Trophoblast cell (in vitro differentiated cells and primary cell): ENCODE measurements at regions not wholly inside any gene's neighbourhood (a gene's known extent, or its start where the extent isn't known, plus 50 kb on each side); places are given as distances from the start of the nearest gene placed in this dataset.
"Not testable (repeated sequence)": the region's sequence is repeated elsewhere in the genome, so short reads cannot be mapped to it uniquely, and the experiment has no call there.

ENCODE experiments used
- DNase-seq, 2 donors: peaks; one replicate each; pipeline ENCODE4 v3.0.0-alpha.2; 2016
- H2AFZ ChIP-seq: 2 replicates; pipeline ENCODE4 v1.6.1; 2013; ENCODE audit warnings: low read length, moderate library complexity, mild to moderate bottlenecking; ENCODE audit not compliant: insufficient read depth, poor library complexity
- H2AK5ac ChIP-seq: 2 replicates; pipeline ENCODE4 v1.6.1; 2013; ENCODE audit warnings: mild to moderate bottlenecking, low read length
- H2BK120ac ChIP-seq: 2 replicates; pipeline ENCODE4 v1.6.1; 2013; ENCODE audit warnings: low read length, mild to moderate bottlenecking, moderate library complexity; ENCODE audit not compliant: insufficient read depth, poor library complexity
- H2BK12ac ChIP-seq: 2 replicates; pipeline ENCODE4 v1.6.1; 2013; ENCODE audit warnings: mild to moderate bottlenecking, low read length, moderate library complexity
- H2BK5ac ChIP-seq: 2 replicates; pipeline ENCODE4 v1.6.1; 2013; ENCODE audit warnings: low read length, low read depth, moderate library complexity, mild to moderate bottlenecking; ENCODE audit not compliant: poor library complexity
- H3K14ac ChIP-seq: 2 replicates; pipeline ENCODE4 v1.6.1; 2013; ENCODE audit warnings: mild to moderate bottlenecking, low read length
- H3K18ac ChIP-seq: 2 replicates; pipeline ENCODE4 v1.6.1; 2013; ENCODE audit warnings: mild to moderate bottlenecking, low read length
- H3K23ac ChIP-seq: 2 replicates; pipeline ENCODE4 v1.6.1; 2013; ENCODE audit warnings: low read length
- H3K27ac ChIP-seq: 2 replicates; pipeline ENCODE4 v1.5.1; 2013; ENCODE audit warnings: low read depth, mild to moderate bottlenecking, inconsistent platforms, low read length, moderate library complexity
- H3K27me3 ChIP-seq: 2 replicates; pipeline ENCODE4 v1.6.1; 2013; ENCODE audit warnings: inconsistent platforms, mild to moderate bottlenecking, low read length, moderate library complexity; ENCODE audit not compliant: insufficient read depth
- H3K36me3 ChIP-seq, 2 experiments: 1 replicate in 1 of 2; 2 replicates in 1 of 2; pipeline ENCODE4 v1.6.1; 2013; ENCODE audit warnings: low read length in 2 of 2, mild to moderate bottlenecking in 2 of 2, moderate library complexity in 1 of 2; ENCODE audit not compliant: insufficient read depth in 2 of 2, control insufficient read depth in 1 of 2
- H3K4ac ChIP-seq: 2 replicates; pipeline ENCODE4 v1.6.1; 2013; ENCODE audit warnings: low read depth, mild to moderate bottlenecking, low read length, moderate library complexity
- H3K4me1 ChIP-seq, 2 experiments: 1 replicate in 1 of 2; 2 replicates in 1 of 2; pipeline ENCODE4 v1.6.1; 2013; ENCODE audit warnings: low read length in 2 of 2, mild to moderate bottlenecking in 2 of 2, moderate library complexity in 1 of 2; ENCODE audit not compliant: insufficient read depth in 2 of 2, control insufficient read depth in 1 of 2
- H3K4me2 ChIP-seq: 2 replicates; pipeline ENCODE4 v1.6.1; 2013; ENCODE audit warnings: inconsistent platforms, mild to moderate bottlenecking, low read length, moderate library complexity
- H3K4me3 ChIP-seq: 2 replicates; pipeline ENCODE4 v1.5.1; 2013; ENCODE audit warnings: mild to moderate bottlenecking, low read depth, low read length, inconsistent platforms
- H3K79me1 ChIP-seq: one replicate; pipeline ENCODE4 v1.6.1; 2013; ENCODE audit warnings: low read length
- H3K79me2 ChIP-seq: 2 replicates; pipeline ENCODE4 v1.6.1; 2013; ENCODE audit warnings: low read length, mild to moderate bottlenecking; ENCODE audit not compliant: control insufficient read depth, insufficient read depth, poor library complexity
- H3K9ac ChIP-seq: 2 replicates; pipeline ENCODE4 v1.6.1; 2013; ENCODE audit warnings: mild to moderate bottlenecking, low read length
- H3K9me3 ChIP-seq: 2 replicates; pipeline ENCODE4 v1.6.1; 2013; ENCODE audit warnings: low read depth, mild to moderate bottlenecking, control low read depth, inconsistent platforms, low read length; ENCODE audit not compliant: insufficient read depth
- H4K12ac ChIP-seq: 2 replicates; pipeline ENCODE4 v1.6.1; 2013; ENCODE audit warnings: low read depth, mild to moderate bottlenecking, low read length, moderate library complexity
- H4K8ac ChIP-seq: 2 replicates; pipeline ENCODE4 v1.6.1; 2013; ENCODE audit warnings: low read depth, mild to moderate bottlenecking, low read length, moderate library complexity
- H4K91ac ChIP-seq: one replicate; pipeline ENCODE4 v1.6.1; 2013; ENCODE audit warnings: low read depth, mild to moderate bottlenecking, low read length, moderate library complexity
- WGBS: extraction: QIAGEN DNeasy Blood & Tissue Kit; methylation state at CpG from one replicate; pipeline ENCODE4 v1.1.7; 2013; ENCODE audit warnings: missing lambda C conversion rate; ENCODE audit not compliant: insufficient read length, insufficient coverage; ENCODE audit errors: extremely low coverage; 5-methylcytosine and 5-hydroxymethylcytosine counted together

DNA sequence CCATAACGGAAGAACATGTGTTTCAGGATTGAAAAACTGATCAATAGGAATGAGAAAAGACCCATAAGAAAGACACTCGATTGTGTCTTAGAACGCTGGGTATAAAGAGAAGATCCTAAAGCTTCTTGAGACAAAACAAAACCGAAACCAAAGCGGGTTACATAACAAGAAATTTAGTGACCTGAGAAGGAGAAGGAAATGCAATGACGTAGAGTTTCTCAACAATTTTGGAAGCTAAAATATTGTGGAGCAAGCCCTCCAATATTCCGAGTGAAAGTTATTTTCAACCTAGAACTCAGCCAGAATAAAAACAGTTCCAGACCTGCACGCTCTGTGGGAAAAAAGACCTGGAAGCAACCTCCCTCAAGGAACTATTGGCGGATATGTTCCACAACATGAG is 81.9 kb upstream of the FREM1 start:
- no peak overlapping the region for H3K4ac ChIP-seq
- DNase-seq, result peak in 1 of 2 donors; percentile 28
- H3K79me1 ChIP-seq, result peaks cover 7% of the 10 kb centered on the region
- no peak overlapping the region for H3K23ac ChIP-seq
- no peak overlapping the region for H2BK120ac ChIP-seq
- no peak overlapping the region for H2AFZ ChIP-seq
- no peak overlapping the region for H2AK5ac ChIP-seq
- no peak overlapping the region for H3K4me2 ChIP-seq
- H4K12ac ChIP-seq, result no peak overlapping the region
- H3K36me3 ChIP-seq, result no peaks in the 10 kb centered on the region
- no CpG with 5 or more reads among the region's 9 CpGs for WGBS
- peaks cover 0 to 7% of the 10 kb centered on the region in 2 experiments for H3K4me1 ChIP-seq
- H3K9ac ChIP-seq, result no peak overlapping the region
- H2BK12ac ChIP-seq, result no peak overlapping the region
- H2BK5ac ChIP-seq, result no peak overlapping the region
- H4K8ac ChIP-seq, result no peak overlapping the region
- H3K4me3 ChIP-seq, result no peak overlapping the region
- H3K18ac ChIP-seq, result no peak overlapping the region
- H3K14ac ChIP-seq, result no peak overlapping the region
- H3K27me3 ChIP-seq, result no peaks in the 10 kb centered on the region
- H4K91ac ChIP-seq, result no peak overlapping the region
- H3K9me3 ChIP-seq, result no peaks in the 10 kb centered on the region
- H3K27ac ChIP-seq, result no peak overlapping the region
- H3K79me2 ChIP-seq, result peaks cover 3% of the 10 kb centered on the region

DNA sequence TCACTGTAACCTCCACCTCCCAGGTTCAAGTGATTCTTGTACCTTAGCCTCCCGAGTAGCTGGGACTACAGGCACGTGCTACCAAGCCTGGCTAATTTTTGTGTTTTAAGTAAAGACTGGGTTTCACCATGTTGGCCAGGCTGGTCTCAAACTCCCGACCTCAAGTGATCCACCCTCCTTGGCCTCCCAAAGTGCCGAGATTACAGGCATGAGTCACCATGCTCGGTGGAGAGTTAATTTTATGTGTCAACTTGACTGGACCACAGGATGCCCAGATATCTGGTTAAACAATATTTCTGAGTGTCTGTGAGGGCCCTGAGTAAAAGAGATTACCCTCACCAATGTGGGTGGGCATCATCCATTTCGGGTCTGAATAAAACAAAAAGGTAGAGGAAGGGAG is 80.4 kb upstream of the FREM1 start:
- not testable (repeated sequence) for H2BK5ac ChIP-seq, H4K8ac ChIP-seq, H3K27ac ChIP-seq, H2BK120ac ChIP-seq, H2AFZ ChIP-seq, H3K4me2 ChIP-seq, H2AK5ac ChIP-seq, H3K23ac ChIP-seq, H3K14ac ChIP-seq, H3K9me3 ChIP-seq, H3K9ac ChIP-seq, H3K4me3 ChIP-seq, H3K27me3 ChIP-seq, H3K4me1 ChIP-seq, H4K12ac ChIP-seq, H3K79me1 ChIP-seq, H2BK12ac ChIP-seq, H3K18ac ChIP-seq, H3K36me3 ChIP-seq, H4K91ac ChIP-seq, H3K4ac ChIP-seq, H3K79me2 ChIP-seq
- WGBS, result no CpG with 5 or more reads among the region's 6 CpGs
- DNase-seq, result peak in 1 of 2 donors; percentile 13

GRCh38 chr9:14989811-14990210 is 79.6 kb upstream of the FREM1 start:
- Histone ChIP-seq H3K27me3 (no peaks in the 10 kb centered on the region), H3K18ac (no peak overlapping the region), H3K9ac (no peak overlapping the region), H2BK12ac (no peak overlapping the region), H4K8ac (no peak overlapping the region), H3K4me1 (peaks cover 0 to 7% of the 10 kb centered on the region in 2 experiments), H2BK120ac (no peak overlapping the region), H3K9me3 (no peaks in the 10 kb centered on the region), H3K79me1 (peaks cover 7% of the 10 kb centered on the region), H3K23ac (no peak overlapping the region), H3K14ac (no peak overlapping the region), H4K91ac (no peak overlapping the region), H2AK5ac (no peak overlapping the region), H4K12ac (no peak overlapping the region), H3K27ac (no peak overlapping the region), H2BK5ac (no peak overlapping the region), H3K36me3 (no peaks in the 10 kb centered on the region), H3K4ac (no peak overlapping the region), H2AFZ (no peak overlapping the region), H3K79me2 (peaks cover 3% of the 10 kb centered on the region), H3K4me3 (no peak overlapping the region), H3K4me2 (no peak overlapping the region)
- DNase-seq, result peak; percentile 67 to 73
- no CpG with 5 or more reads among the region's 5 CpGs for WGBS

DNA sequence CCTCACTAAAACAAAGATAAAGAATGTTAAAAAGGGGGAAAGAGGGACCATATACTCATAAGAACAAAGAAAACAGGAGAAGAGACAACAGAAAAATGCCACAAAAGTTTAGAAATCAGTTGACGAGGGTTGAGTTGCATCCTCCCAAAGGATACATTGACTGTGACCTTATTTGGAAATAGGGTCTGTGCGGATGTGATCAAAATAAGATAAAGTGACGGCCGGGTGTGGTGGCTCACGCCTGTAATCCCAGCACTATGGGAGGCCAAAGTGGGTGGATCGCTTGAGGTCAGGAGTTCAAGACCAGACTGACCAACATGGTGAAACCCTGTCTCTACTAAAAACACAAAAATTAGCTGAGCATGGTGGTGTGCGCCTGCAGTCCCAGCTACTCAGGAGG is 79.1 kb upstream of the FREM1 start:
- H3K18ac ChIP-seq, H3K4me3 ChIP-seq, H3K4me2 ChIP-seq, H3K79me2 ChIP-seq, H2BK120ac ChIP-seq, H2AK5ac ChIP-seq, H3K79me1 ChIP-seq, H3K9me3 ChIP-seq, H2BK12ac ChIP-seq, H3K23ac ChIP-seq, H4K8ac ChIP-seq, H3K14ac ChIP-seq, H4K91ac ChIP-seq, H2AFZ ChIP-seq, H3K4me1 ChIP-seq, H3K27me3 ChIP-seq, H3K27ac ChIP-seq, H2BK5ac ChIP-seq, H3K4ac ChIP-seq, H4K12ac ChIP-seq, H3K9ac ChIP-seq, H3K36me3 ChIP-seq: not testable (repeated sequence)
- DNase-seq, result peak in 1 of 2 donors; percentile 32
- WGBS, result no CpG with 5 or more reads among the region's 7 CpGs
